OCI-LY3 (cell line): ENCODE measurements at regions not wholly inside any gene's neighbourhood (a gene's known extent, or its start where the extent isn't known, plus 50 kb on each side); places are given as distances from the start of the nearest gene placed in this dataset.

Experiments
- H2AFZ ChIP-seq: fragments of 200-600, 300-600 bp; shearing (Covaris generic); 2 replicates; pipeline ENCODE4 v1.6.0; 2014; ENCODE audit warnings: antibody characterized with exemption, low read depth, low read length
- H3K27ac ChIP-seq: fragments of 200-600, 300-600 bp; sonication (generic); 2 replicates; pipeline ENCODE4 v1.5.1; 2014; ENCODE audit warnings: mild to moderate bottlenecking, low read length, moderate library complexity, mixed read lengths
- H3K27me3 ChIP-seq: fragments of 200-600, 300-600 bp; sonication (generic); 2 replicates; pipeline ENCODE4 v1.6.1; 2014; ENCODE audit warnings: low read depth, low read length, mixed read lengths
- H3K36me3 ChIP-seq: fragments of 200-600, 300-600 bp; sonication (generic); replicated peaks from 2 replicates; pipeline ENCODE3; 2014; ENCODE audit warnings: low read depth, low read length, mixed read lengths
- H3K4me1 ChIP-seq: fragments of 300-600, 200-600 bp; sonication (generic); 2 replicates; pipeline ENCODE4 v1.6.1; 2014; ENCODE audit warnings: low read length, mixed read lengths
- H3K4me2 ChIP-seq: fragments of 200-600, 300-600 bp; sonication (generic); 2 replicates; pipeline ENCODE4 v1.6.1; 2014; ENCODE audit warnings: low read length, mixed read lengths
- H3K4me3 ChIP-seq: fragments of 300-600, 200-600 bp; sonication (generic); 2 replicates; pipeline ENCODE4 v1.5.1; 2014; ENCODE audit warnings: antibody characterized with exemption, mild to moderate bottlenecking, low read length, moderate library complexity
- H3K79me2 ChIP-seq: fragments of 300-600, 200-600 bp; shearing (Covaris generic); 2 replicates; pipeline ENCODE4 v1.6.1; 2014; ENCODE audit warnings: mild to moderate bottlenecking, low read length, mixed read lengths
- H3K9ac ChIP-seq: fragments of 300-600, 200-600 bp; shearing (Covaris generic); 2 replicates; pipeline ENCODE4 v1.6.0; 2014; ENCODE audit warnings: mild to moderate bottlenecking, low read length, moderate library complexity
- H3K9me3 ChIP-seq: fragments of 200-600, 300-600 bp; shearing (Covaris generic); 2 replicates; pipeline ENCODE4 v1.6.1; 2014; ENCODE audit warnings: low read length, mixed read lengths; ENCODE audit not compliant: insufficient read depth
- H4K20me1 ChIP-seq: fragments of 200-600, 300-600 bp; sonication (generic); 2 replicates; pipeline ENCODE4 v1.6.1; 2016; ENCODE audit warnings: low read length, mixed read lengths; ENCODE audit not compliant: insufficient read depth
- EZH2phosphoT487 ChIP-seq: fragments of 200-600 bp; shearing (Covaris generic); IDR thresholded peaks from 2 replicates; pipeline ENCODE4 v1.6.1; 2018; ENCODE audit warnings: antibody characterized with exemption, mixed run types, low read depth
- TF ChIP-seq, protein P1 (sequence below): fragments of 200-600, 300-600 bp; sonication (generic); IDR thresholded peaks from 2 replicates; pipeline ENCODE4 v1.5.1; 2014; ENCODE audit warnings: antibody characterized with exemption, low read length, low read depth

- no peaks in the 10 kb centered on the region for H3K27me3 ChIP-seq
- H3K36me3 ChIP-seq: no peaks in the 10 kb centered on the region
- no peak overlapping the region for H3K4me2 ChIP-seq
- no peaks in the 10 kb centered on the region for H3K79me2 ChIP-seq
- no peak overlapping the region for H3K9ac ChIP-seq
- no peak overlapping the region for H2AFZ ChIP-seq
- TF ChIP-seq, protein P1, sequence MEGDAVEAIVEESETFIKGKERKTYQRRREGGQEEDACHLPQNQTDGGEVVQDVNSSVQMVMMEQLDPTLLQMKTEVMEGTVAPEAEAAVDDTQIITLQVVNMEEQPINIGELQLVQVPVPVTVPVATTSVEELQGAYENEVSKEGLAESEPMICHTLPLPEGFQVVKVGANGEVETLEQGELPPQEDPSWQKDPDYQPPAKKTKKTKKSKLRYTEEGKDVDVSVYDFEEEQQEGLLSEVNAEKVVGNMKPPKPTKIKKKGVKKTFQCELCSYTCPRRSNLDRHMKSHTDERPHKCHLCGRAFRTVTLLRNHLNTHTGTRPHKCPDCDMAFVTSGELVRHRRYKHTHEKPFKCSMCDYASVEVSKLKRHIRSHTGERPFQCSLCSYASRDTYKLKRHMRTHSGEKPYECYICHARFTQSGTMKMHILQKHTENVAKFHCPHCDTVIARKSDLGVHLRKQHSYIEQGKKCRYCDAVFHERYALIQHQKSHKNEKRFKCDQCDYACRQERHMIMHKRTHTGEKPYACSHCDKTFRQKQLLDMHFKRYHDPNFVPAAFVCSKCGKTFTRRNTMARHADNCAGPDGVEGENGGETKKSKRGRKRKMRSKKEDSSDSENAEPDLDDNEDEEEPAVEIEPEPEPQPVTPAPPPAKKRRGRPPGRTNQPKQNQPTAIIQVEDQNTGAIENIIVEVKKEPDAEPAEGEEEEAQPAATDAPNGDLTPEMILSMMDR: no peak
- no peak for TF ChIP-seq EZH2phosphoT487
- H3K4me1 ChIP-seq: peaks cover 5% of the 10 kb centered on the region
- no peaks in the 10 kb centered on the region for H4K20me1 ChIP-seq
- H3K27ac ChIP-seq: no peak overlapping the region
- H3K4me3 ChIP-seq: no peak overlapping the region
- H3K9me3 ChIP-seq: no peaks in the 10 kb centered on the region
Measured at GRCh38 chr13:80105350-80105749, 235.6 kb downstream of the SPRY2 start.

DNA sequence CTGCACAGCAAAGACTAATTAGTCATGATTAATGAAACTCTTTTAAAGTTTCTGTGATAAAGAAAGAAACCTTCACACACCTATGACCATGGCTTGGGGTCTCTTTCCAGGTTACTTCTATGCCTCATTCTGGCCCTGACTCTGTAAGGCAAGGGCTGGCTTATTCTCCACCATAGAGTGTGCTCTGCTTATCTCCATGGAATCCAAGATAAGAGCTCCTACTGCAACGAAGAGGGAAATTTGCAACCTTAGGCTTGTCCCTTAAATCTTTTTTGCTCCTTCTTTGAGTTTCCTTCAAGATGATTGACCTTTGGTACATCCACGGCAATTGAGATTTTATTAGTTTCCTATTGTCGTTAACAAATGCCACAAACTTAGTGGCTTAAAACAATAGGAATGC is 239.9 kb downstream of the SPRY2 start:
- Histone ChIP-seq H3K9ac (no peak overlapping the region), H3K4me3 (no peak overlapping the region), H3K4me1 (no peaks in the 10 kb centered on the region), H3K4me2 (no peak overlapping the region), H3K27me3 (no peaks in the 10 kb centered on the region), H3K79me2 (no peaks in the 10 kb centered on the region), H4K20me1 (no peaks in the 10 kb centered on the region), H3K9me3 (no peaks in the 10 kb centered on the region), H3K27ac (no peak overlapping the region), H3K36me3 (no peaks in the 10 kb centered on the region), H2AFZ (no peak overlapping the region)
- TF ChIP-seq, protein P1: no peak
- no peak for TF ChIP-seq EZH2phosphoT487

GRCh38 chr13:80100636-80101035 is 240.3 kb downstream of the SPRY2 start:
- no peaks in the 10 kb centered on the region for H3K9me3 ChIP-seq
- no peaks in the 10 kb centered on the region for H4K20me1 ChIP-seq
- H3K4me1 ChIP-seq: no peaks in the 10 kb centered on the region
- no peak overlapping the region for H2AFZ ChIP-seq
- H3K27ac ChIP-seq: no peak overlapping the region
- no peak overlapping the region for H3K9ac ChIP-seq
- no peaks in the 10 kb centered on the region for H3K79me2 ChIP-seq
- H3K27me3 ChIP-seq: no peaks in the 10 kb centered on the region
- H3K36me3 ChIP-seq: no peaks in the 10 kb centered on the region
- no peak overlapping the region for H3K4me3 ChIP-seq
- H3K4me2 ChIP-seq: no peak overlapping the region
- TF ChIP-seq, protein P1: no peak

- H3K27me3 ChIP-seq: no peaks in the 10 kb centered on the region
- no peaks in the 10 kb centered on the region for H3K36me3 ChIP-seq
- H3K79me2 ChIP-seq: no peaks in the 10 kb centered on the region
- H3K27ac ChIP-seq: no peak overlapping the region
- no peak overlapping the region for H3K4me2 ChIP-seq
- TF ChIP-seq, protein P1: no peak
- no peak for TF ChIP-seq EZH2phosphoT487
- H4K20me1 ChIP-seq: no peaks in the 10 kb centered on the region
- H3K9ac ChIP-seq: no peak overlapping the region
- no peaks in the 10 kb centered on the region for H3K4me1 ChIP-seq
- H3K9me3 ChIP-seq: no peaks in the 10 kb centered on the region
- H3K4me3 ChIP-seq: no peak overlapping the region
- H2AFZ ChIP-seq: no peak overlapping the region
Measured at GRCh38 chr13:80097561-80097960, 243.4 kb downstream of the SPRY2 start.
